NOMO-1 treated with DMSO at 0.1 percent for 48 hours (cell line): ENCODE measurements at regions not wholly inside any gene's neighbourhood (a gene's known extent, or its start where the extent isn't known, plus 50 kb on each side); places are given as distances from the start of the nearest gene placed in this dataset.

Source experiments
- DNase-seq: peaks from one replicate; lab custom pipeline; 2025; ENCODE audit not compliant: unreplicated experiment; lab: John Stamatoyannopoulos, UW

- DNase-seq: no peak
Measured at GRCh38 chr15:91605576-91605975, 247.9 kb upstream of the SLCO3A1 start.

- DNase-seq: no peak
Measured at GRCh38 chr15:91609231-91609630, 244.3 kb upstream of the SLCO3A1 start.

- no peak for DNase-seq
Measured at GRCh38 chr15:91609966-91610365, 243.5 kb upstream of the SLCO3A1 start.

- no peak for DNase-seq
Measured at GRCh38 chr15:91611561-91612323, 241.8 kb upstream of the SLCO3A1 start.

- DNase-seq: no peak
Measured at GRCh38 chr15:91620229-91620628, 233.3 kb upstream of the SLCO3A1 start.

GRCh38 chr15:91622235-91622634 is 231.3 kb upstream of the SLCO3A1 start:
- DNase-seq: no peak

- no peak for DNase-seq
Measured at GRCh38 chr15:91622711-91623342, 230.7 kb upstream of the SLCO3A1 start.

- DNase-seq: no peak
Measured at GRCh38 chr15:91624353-91624968, 229.0 kb upstream of the SLCO3A1 start.

- no peak for DNase-seq
Measured at GRCh38 chr15:91625506-91625905, 228.0 kb upstream of the SLCO3A1 start.

GRCh38 chr15:91627473-91628278 is 225.8 kb upstream of the SLCO3A1 start:
- no peak for DNase-seq

GRCh38 chr15:91630090-91630489 is 223.4 kb upstream of the SLCO3A1 start:
- DNase-seq: no peak

GRCh38 chr15:91632176-91632575 is 221.3 kb upstream of the SLCO3A1 start:
- no peak for DNase-seq

GRCh38 chr15:91632981-91633380 is 220.5 kb upstream of the SLCO3A1 start:
- no peak for DNase-seq

GRCh38 chr15:91634179-91634578 is 219.3 kb upstream of the SLCO3A1 start:
- DNase-seq: no peak

GRCh38 chr15:91635080-91635479 is 218.4 kb upstream of the SLCO3A1 start:
- DNase-seq: no peak

- DNase-seq: no peak
Measured at GRCh38 chr15:91635641-91636040, 217.9 kb upstream of the SLCO3A1 start.

GRCh38 chr15:91649016-91649415 is 204.5 kb upstream of the SLCO3A1 start:
- DNase-seq: no peak

GRCh38 chr15:91649831-91650321 is 203.6 kb upstream of the SLCO3A1 start:
- DNase-seq: no peak

GRCh38 chr15:91651251-91651650 is 202.3 kb upstream of the SLCO3A1 start:
- DNase-seq: no peak

- no peak for DNase-seq
Measured at GRCh38 chr15:91652610-91653207, 200.8 kb upstream of the SLCO3A1 start.
